Ascending aorta (tissue), 2 donors: ENCODE measurements at regions not wholly inside any gene's neighbourhood (a gene's known extent, or its start where the extent isn't known, plus 50 kb on each side); places are given as distances from the start of the nearest gene placed in this dataset.

ENCODE experiments used
- DNase-seq, 2 donors: peaks; one replicate each; pipeline ENCODE4 v3.0.0-alpha.2; 2019; ENCODE audit warnings: low spot score in 2 of 2
- H3K27ac ChIP-seq, 2 donors: fragments of 200-600 bp; sonication (generic); one replicate each; pipeline ENCODE4 v1.5.1; 2016 to 2017; ENCODE audit warnings: mild to moderate bottlenecking in 1 of 2
- H3K27me3 ChIP-seq: fragments of 200-600 bp; sonication (generic); one replicate; pipeline ENCODE4 v1.5.1; 2017
- H3K36me3 ChIP-seq, 2 donors: fragments of 200-600 bp; sonication (generic); one replicate each; pipeline ENCODE4 v1.5.1; 2016
- H3K4me1 ChIP-seq, 2 donors: fragments of 200-600 bp; sonication (generic); one replicate each; pipeline ENCODE4 v1.5.1; 2016 to 2017; ENCODE audit warnings: mild to moderate bottlenecking in 1 of 2
- H3K4me3 ChIP-seq, 2 donors: fragments of 200-600 bp; sonication (generic); one replicate each; pipeline ENCODE4 v1.5.1; 2016 to 2017; ENCODE audit warnings: mild to moderate bottlenecking in 1 of 2
- H3K9me3 ChIP-seq, 2 donors: fragments of 200-600 bp; sonication (generic); one replicate each; pipeline ENCODE4 v1.5.1; 2016
- intact Hi-C: fragments of 100-400 bp; cut with DNase I; formaldehyde crosslinking; loops from one replicate; pipeline ENCODE4 v1.15.1; 2023
- TF ChIP-seq, protein P1 (sequence below), 3 experiments: fragments of 200-600 bp in 2 of 3; fragments of 450-650 bp in 1 of 3; sonication (generic) in 2 of 3; IDR thresholded peaks; one replicate each; pipeline ENCODE4 v1.5.1; 2016 to 2019; ENCODE audit warnings: antibody characterized with exemption in 3 of 3, mild to moderate bottlenecking in 1 of 3, moderate library complexity in 1 of 3

DNA sequence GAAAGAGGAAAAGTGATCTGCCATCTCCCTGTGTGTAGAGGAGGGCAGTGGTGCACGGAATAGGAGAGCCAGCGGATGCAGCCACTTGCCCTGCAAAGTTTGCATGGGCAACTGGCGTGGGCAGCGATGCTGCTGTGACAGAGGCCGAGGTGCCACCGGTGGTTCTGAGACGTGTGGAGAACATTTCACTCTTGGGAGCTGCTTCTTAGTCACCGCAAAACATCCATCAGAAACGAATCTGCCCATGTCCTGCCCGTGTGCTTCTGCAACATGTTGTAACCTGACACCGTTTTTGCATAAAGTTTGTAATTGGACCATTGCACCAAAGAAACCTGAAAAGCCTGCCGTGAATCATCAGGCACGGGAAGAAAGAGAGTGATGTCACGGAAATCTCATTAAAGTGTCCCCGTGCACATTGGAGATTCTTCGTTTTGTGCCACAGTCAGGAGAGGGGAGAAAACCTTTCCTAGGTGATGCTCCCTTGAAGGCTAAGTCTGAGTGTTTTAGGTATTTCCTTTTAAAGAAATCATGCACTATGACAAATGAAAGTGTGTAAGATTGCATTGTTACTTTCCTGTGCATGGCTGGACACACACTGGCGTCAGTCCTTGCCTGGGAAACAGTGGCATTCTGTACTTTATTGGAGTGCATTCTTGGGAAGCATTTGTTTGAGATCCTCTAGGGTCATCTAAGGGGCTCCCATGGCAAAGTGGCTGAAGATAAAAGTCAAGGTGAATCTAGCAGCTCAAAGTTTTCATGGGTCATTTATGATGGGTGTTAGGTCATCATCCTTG, 302.6 kb downstream of the KLF6 start:
- H3K27me3 ChIP-seq, result no peaks in the 10 kb centered on the region
- H3K9me3 ChIP-seq, result no peaks in the 10 kb centered on the region
- peaks cover 0 to 5% of the 10 kb centered on the region in 2 donors for H3K4me1 ChIP-seq
- TF ChIP-seq, protein P1, sequence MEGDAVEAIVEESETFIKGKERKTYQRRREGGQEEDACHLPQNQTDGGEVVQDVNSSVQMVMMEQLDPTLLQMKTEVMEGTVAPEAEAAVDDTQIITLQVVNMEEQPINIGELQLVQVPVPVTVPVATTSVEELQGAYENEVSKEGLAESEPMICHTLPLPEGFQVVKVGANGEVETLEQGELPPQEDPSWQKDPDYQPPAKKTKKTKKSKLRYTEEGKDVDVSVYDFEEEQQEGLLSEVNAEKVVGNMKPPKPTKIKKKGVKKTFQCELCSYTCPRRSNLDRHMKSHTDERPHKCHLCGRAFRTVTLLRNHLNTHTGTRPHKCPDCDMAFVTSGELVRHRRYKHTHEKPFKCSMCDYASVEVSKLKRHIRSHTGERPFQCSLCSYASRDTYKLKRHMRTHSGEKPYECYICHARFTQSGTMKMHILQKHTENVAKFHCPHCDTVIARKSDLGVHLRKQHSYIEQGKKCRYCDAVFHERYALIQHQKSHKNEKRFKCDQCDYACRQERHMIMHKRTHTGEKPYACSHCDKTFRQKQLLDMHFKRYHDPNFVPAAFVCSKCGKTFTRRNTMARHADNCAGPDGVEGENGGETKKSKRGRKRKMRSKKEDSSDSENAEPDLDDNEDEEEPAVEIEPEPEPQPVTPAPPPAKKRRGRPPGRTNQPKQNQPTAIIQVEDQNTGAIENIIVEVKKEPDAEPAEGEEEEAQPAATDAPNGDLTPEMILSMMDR (IDR thresholded peaks at IDR 0.05), result no peak
- H3K27ac ChIP-seq, result peak overlapping the region; percentile 24 to 44
- no peaks in the 10 kb centered on the region for H3K36me3 ChIP-seq
- intact Hi-C loops, result no loop called here
- H3K4me3 ChIP-seq, result peak overlapping the region in 1 of 2 donors; percentile 48
- peak in 1 of 2 donors; percentile 85 for DNase-seq

DNA sequence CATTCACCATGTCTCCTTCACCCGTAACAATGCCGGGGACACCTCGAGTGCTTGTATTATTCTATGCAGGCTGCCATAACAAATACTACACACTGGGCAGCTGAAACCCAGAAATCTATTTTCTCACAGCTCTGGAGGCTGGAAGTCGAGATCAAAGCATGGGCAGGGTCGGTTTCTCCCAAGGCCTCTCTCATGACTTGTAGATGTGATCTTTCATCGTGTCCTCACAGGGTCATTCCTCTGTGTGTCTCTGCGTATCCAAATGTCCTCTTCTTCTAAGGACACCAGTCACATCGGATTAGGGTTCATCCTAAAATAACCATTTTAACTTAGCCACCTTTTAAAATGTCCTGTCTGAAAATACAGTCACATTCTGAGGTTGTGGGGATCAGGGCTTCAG, 303.5 kb downstream of the KLF6 start:
- intact Hi-C loops, result no loop called here
- Histone ChIP-seq H3K9me3 (no peaks in the 10 kb centered on the region), H3K4me3 (no peak overlapping the region), H3K27ac (no peak overlapping the region), H3K27me3 (no peaks in the 10 kb centered on the region), H3K36me3 (no peaks in the 10 kb centered on the region), H3K4me1 (peaks cover 0 to 5% of the 10 kb centered on the region in 2 donors)
- DNase-seq, result no peak
- TF ChIP-seq, protein P1 (IDR thresholded peaks at IDR 0.05), result no peak

DNA sequence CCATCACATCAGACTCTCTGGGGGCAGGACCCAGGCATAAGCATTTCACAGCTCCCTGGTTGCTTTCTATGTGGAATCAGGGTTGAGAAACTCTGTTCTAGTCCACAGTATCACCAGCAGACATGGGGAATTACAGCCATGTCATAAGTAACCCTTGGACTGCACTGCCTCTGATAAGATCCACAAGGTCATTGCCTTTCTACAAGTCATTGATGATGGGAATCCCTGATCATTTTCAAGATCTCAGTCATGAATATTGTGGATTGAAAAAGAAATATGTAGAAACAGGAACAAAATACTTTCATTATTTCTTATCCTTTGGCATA, 304.1 kb downstream of the KLF6 start:
- no peak for DNase-seq
- Histone ChIP-seq H3K4me3 (no peak overlapping the region), H3K27me3 (no peaks in the 10 kb centered on the region), H3K27ac (no peak overlapping the region), H3K9me3 (no peaks in the 10 kb centered on the region), H3K36me3 (no peaks in the 10 kb centered on the region), H3K4me1 (peaks cover 0 to 5% of the 10 kb centered on the region in 2 donors)
- TF ChIP-seq, protein P1 (IDR thresholded peaks at IDR 0.05), result no peak
- intact Hi-C loops, result no loop called here

DNA sequence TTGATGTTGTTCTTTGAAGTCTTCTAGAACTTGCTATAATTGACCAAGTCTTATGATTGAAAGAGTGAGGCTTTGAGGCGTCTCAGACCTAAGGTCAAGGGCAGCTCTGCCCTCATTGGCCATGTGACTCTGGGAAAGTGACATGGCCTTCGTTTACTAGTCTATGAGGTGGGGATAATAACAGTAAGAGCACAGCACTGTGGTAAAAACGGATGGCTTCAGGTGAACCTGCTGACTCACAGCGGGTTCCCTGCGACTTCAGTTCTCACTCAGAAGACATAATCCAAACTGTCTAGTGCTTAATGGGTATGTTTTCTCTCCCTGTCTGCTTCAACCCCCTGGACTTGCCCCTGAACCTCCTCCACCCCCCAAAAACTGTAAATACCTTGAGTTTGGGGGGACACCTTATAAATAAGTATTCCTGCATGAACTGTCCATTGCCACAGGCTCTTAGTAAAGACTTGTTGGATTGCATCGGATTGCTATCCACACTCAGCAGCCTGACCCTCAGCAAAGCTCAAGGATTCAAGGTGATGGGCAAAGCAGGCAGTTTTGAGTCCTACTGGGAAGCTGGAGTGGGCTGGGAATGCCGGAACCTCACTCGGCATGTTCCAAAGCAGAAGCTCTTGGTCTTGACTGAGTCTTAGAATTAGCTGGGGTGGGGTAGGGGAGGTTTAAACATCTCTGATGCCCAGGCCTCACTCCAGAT, 304.6 kb downstream of the KLF6 start:
- intact Hi-C loops, result no loop called here
- H3K9me3 ChIP-seq, result no peaks in the 10 kb centered on the region
- H3K36me3 ChIP-seq, result no peaks in the 10 kb centered on the region
- TF ChIP-seq, protein P1 (IDR thresholded peaks at IDR 0.05), result no peak
- DNase-seq, result no peak
- no peaks in the 10 kb centered on the region for H3K27me3 ChIP-seq
- peaks cover 0 to 5% of the 10 kb centered on the region in 2 donors for H3K4me1 ChIP-seq
- no peak overlapping the region for H3K4me3 ChIP-seq
- no peak overlapping the region for H3K27ac ChIP-seq

DNA sequence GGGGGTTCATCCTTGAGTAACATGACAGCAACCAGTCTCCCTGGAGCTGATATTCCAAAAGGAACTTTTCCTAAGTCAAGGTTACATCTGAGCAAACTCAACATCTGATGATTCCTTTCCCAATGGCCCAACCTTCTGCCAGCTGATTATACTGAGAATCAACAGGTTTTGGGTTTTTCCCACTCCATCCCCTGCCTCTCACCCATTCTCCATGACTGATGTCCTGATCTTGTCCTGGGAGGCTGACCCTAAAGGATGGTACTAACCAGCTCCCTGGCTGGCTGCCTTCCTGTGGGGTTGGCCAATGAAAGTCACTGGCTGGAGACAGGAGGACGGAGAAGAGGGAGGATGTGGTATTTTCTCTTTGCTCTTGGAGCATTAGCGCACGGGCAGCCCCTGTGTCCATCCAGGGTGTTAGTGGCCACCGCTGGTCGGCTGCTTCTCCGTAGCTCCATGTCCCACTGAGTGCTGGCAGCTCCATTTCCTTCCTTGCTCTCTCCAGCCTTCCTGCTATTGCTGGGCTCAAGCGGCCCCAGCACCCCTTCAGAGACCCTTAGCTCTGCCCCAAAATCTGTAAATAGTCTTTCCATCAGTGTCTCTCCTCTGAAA, 306.2 kb upstream of the PITRM1 start:
- Histone ChIP-seq H3K4me1 (peaks cover 0 to 5% of the 10 kb centered on the region in 2 donors), H3K27ac (no peak overlapping the region), H3K4me3 (no peak overlapping the region), H3K27me3 (no peaks in the 10 kb centered on the region), H3K9me3 (no peaks in the 10 kb centered on the region), H3K36me3 (no peaks in the 10 kb centered on the region)
- no peak for DNase-seq
- TF ChIP-seq, protein P1 (IDR thresholded peaks at IDR 0.05), result no peak
- intact Hi-C loops, result no loop called here
